ENCODE measurements at regions not wholly inside any gene's neighbourhood (a gene's known extent, or its start where the extent isn't known, plus 50 kb on each side); places are given as distances from the start of the nearest gene placed in this dataset.

DNA sequence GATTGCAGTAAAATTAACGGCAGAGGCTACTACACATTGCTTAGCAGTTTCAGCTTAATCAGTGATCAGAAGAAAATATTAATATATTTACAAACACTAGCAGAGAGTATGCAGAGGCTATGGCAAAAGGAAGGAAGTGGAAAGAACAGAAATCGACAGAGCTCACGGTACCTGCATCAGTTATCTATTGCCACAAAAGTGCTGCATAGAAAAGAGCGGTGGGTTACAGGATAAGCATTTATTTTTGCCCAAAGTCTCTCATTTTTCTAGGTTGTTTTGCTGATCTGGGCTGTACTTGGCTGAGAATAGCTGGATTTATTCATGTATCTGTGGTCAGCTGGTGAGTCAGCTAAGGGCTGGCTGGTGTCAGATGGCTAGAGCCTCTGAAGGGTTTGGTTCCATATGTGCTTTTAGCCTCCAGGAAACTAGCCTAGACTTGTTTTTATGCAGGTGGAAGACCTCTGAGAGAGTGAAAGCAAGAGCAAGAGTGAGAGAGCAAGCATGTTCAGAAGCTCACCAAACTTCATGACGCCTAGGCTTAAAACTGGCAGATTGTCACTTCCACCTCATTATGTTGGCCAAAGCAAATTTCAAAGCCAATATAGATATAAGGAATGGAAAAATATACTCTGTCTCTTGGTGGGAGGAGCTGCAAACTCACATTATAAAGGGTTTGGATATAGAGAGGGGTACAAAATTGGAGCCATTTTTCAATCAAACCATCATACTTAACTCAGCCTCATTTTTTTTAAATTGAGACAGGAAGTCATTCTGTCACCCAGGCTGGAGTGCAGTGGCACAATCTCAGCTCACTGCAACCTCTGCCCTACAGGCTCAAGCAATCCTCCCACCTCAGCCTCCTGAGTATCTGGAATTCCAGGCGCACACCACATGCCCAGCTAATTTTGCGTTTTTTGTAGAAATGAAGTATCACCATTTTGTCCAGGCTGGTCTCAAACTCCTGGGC lies 153.2 kb upstream of the RPL34 start:
- CTCF ChIA-PET = interaction anchor here (0.7 to 0.9 kb wide), 3 partner anchors 25 to 100 kb away, joined by 3 to 4 read pairs (median 3); no protein-coding TSS in a partner anchor

DNA sequence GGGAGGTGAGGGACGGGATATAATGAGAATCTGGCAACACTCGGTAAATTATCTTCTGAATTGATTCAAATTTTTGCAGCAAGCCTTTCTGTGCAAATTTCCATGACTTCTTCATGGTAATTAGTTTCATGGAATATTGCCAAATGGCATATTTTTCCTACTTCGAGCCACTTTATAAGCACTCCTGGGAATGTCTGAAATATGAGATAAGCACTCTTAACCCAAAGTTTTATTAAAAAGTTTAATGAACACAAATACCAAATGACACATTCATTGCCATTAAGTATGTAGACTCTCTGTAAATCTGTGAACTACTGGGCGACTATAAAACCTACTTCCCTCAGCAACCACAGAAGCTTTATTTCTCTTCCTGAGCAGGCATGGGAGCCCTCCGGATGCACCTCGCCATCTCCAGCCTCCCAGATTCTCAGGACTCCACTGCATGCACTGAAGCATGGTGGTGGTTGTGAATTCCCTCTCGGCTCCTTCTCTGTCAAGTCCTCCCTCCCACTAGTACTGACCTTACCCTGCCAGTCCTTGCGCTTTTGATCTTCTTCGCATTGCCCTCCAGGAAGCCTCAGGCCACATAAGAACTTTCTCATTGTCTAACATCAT lies 154.4 kb upstream of the RPL34 start:
- no peak for DNase-seq (ENCODE audit: unreplicated experiment)
- ChIA-PET CTCF (interaction anchor here (0.6 to 0.7 kb wide), 2 partner anchors 12 to 404 kb away, joined by 3 to 4 read pairs; no protein-coding TSS in a partner anchor), POLR2A (interaction anchor here (1.5 kb wide), 1 partner anchor 298 kb away, joined by 5 read pairs; no protein-coding TSS in a partner anchor)
- no peaks in the 10 kb centered on the region for H3K9me3 Mint-ChIP-seq (ENCODE audit: unreplicated experiment)
- no TSS peak for BruUV-seq (replicated peaks)
- H3K27ac Mint-ChIP-seq (ENCODE audit: low read depth, unreplicated experiment) = no peak overlapping the region
- no peak overlapping the region for H3K4me3 Mint-ChIP-seq (ENCODE audit: unreplicated experiment)
- H3K27me3 Mint-ChIP-seq (ENCODE audit: insufficient read depth, unreplicated experiment) = no peaks in the 10 kb centered on the region
- H3K4me1 Mint-ChIP-seq (ENCODE audit: insufficient read depth, unreplicated experiment) = peaks cover 28% of the 10 kb centered on the region
- no peak for TF ChIP-seq CTCF (IDR thresholded peaks at IDR 0.05; ENCODE audit: unreplicated experiment)
- H3K36me3 Mint-ChIP-seq (ENCODE audit: insufficient read depth, unreplicated experiment) = no peaks in the 10 kb centered on the region
- intact Hi-C loops (cut with micrococcal nuclease) = no loop called here

More for the DNA sequence above, 153.2 kb upstream of the RPL34 start:
- intact Hi-C loops (cut with micrococcal nuclease) = no loop called here
- no peaks in the 10 kb centered on the region for H3K36me3 Mint-ChIP-seq (ENCODE audit: insufficient read depth, unreplicated experiment)
- peak; percentile 91 for DNase-seq (ENCODE audit: unreplicated experiment)
- POLR2A ChIA-PET = interaction anchor here (0.6 to 2.1 kb wide), 8 partner anchors 11 to 311 kb away, joined by 3 to 8 read pairs (median 4); partner anchors contain the start of gene RPL34
- no peak for TF ChIP-seq CTCF (IDR thresholded peaks at IDR 0.05; ENCODE audit: unreplicated experiment)
- no peaks in the 10 kb centered on the region for H3K27me3 Mint-ChIP-seq (ENCODE audit: insufficient read depth, unreplicated experiment)
- peak overlapping the region; percentile 44 for H3K27ac Mint-ChIP-seq (ENCODE audit: low read depth, unreplicated experiment)
- no peaks in the 10 kb centered on the region for H3K9me3 Mint-ChIP-seq (ENCODE audit: unreplicated experiment)
- no peak overlapping the region for H3K4me3 Mint-ChIP-seq (ENCODE audit: unreplicated experiment)
- H3K4me1 Mint-ChIP-seq (ENCODE audit: insufficient read depth, unreplicated experiment) = peaks cover 28% of the 10 kb centered on the region
- no TSS peak for BruUV-seq (replicated peaks)

DNA sequence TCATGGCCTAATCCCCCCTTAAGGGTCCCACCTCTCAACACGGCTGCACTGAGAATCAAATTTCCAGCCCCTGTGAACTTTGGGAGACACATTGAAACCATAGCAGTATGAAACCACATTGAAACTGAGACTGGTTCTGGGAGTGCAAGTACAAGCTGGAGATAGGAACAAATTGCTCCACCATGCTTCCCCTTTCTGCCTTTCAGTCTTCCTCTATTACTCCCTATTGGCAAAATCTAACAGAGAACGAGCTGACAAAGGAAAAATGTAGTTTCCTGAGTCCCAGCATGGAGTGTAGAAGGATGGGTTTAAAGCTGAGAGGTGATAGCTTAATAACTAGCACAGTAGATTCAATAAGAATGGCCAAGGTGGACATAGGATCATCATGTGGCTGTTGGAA lies 161.7 kb upstream of the RPL34 start:
- Mint-ChIP-seq H3K4me1 (ENCODE audit: insufficient read depth, unreplicated experiment) (peaks cover 6% of the 10 kb centered on the region), H3K27me3 (ENCODE audit: insufficient read depth, unreplicated experiment) (no peaks in the 10 kb centered on the region), H3K9me3 (ENCODE audit: unreplicated experiment) (no peaks in the 10 kb centered on the region), H3K36me3 (ENCODE audit: insufficient read depth, unreplicated experiment) (no peaks in the 10 kb centered on the region), H3K27ac (ENCODE audit: low read depth, unreplicated experiment) (no peak overlapping the region), H3K4me3 (ENCODE audit: unreplicated experiment) (no peak overlapping the region)
- intact Hi-C loops (cut with micrococcal nuclease) = no loop called here
- TF ChIP-seq CTCF (IDR thresholded peaks at IDR 0.05; ENCODE audit: unreplicated experiment) = no peak
- DNase-seq (ENCODE audit: unreplicated experiment) = no peak
- no TSS peak for BruUV-seq (replicated peaks)
- CTCF ChIA-PET = no interaction called here
- POLR2A ChIA-PET = interaction anchor here (0.8 kb wide), 1 partner anchor 435 kb away, joined by 3 read pairs; no protein-coding TSS in a partner anchor

- Mint-ChIP-seq H3K4me1 (ENCODE audit: insufficient read depth, unreplicated experiment) (no peaks in the 10 kb centered on the region), H3K4me3 (ENCODE audit: unreplicated experiment) (no peak overlapping the region), H3K36me3 (ENCODE audit: insufficient read depth, unreplicated experiment) (no peaks in the 10 kb centered on the region), H3K9me3 (ENCODE audit: unreplicated experiment) (no peaks in the 10 kb centered on the region), H3K27ac (ENCODE audit: low read depth, unreplicated experiment) (no peak overlapping the region), H3K27me3 (ENCODE audit: insufficient read depth, unreplicated experiment) (no peaks in the 10 kb centered on the region)
- DNase-seq (ENCODE audit: unreplicated experiment) = no peak
- ChIA-PET POLR2A (no interaction called here), CTCF (interaction anchor here (0.6 to 1.1 kb wide), 2 partner anchors 11 to 117 kb away, joined by 3 read pairs; no protein-coding TSS in a partner anchor)
- intact Hi-C loops (cut with micrococcal nuclease) = no loop called here
- TF ChIP-seq CTCF (IDR thresholded peaks at IDR 0.05; ENCODE audit: unreplicated experiment) = no peak
- no TSS peak for BruUV-seq (replicated peaks)
Observed at GRCh38 chr4:108454227-108454626, 166.1 kb upstream of the RPL34 start.
